ENCODE measurements at regions not wholly inside any gene's neighbourhood (a gene's known extent, or its start where the extent isn't known, plus 50 kb on each side); places are given as distances from the start of the nearest gene placed in this dataset.

GRCh38 chr16:80202831-80203413 is 337.9 kb upstream of the DYNLRB2 start:
- TF ChIP-seq, protein P1, sequence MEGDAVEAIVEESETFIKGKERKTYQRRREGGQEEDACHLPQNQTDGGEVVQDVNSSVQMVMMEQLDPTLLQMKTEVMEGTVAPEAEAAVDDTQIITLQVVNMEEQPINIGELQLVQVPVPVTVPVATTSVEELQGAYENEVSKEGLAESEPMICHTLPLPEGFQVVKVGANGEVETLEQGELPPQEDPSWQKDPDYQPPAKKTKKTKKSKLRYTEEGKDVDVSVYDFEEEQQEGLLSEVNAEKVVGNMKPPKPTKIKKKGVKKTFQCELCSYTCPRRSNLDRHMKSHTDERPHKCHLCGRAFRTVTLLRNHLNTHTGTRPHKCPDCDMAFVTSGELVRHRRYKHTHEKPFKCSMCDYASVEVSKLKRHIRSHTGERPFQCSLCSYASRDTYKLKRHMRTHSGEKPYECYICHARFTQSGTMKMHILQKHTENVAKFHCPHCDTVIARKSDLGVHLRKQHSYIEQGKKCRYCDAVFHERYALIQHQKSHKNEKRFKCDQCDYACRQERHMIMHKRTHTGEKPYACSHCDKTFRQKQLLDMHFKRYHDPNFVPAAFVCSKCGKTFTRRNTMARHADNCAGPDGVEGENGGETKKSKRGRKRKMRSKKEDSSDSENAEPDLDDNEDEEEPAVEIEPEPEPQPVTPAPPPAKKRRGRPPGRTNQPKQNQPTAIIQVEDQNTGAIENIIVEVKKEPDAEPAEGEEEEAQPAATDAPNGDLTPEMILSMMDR (IDR thresholded peaks at IDR 0.05) = no peak
- no peak for TF ChIP-seq POLR2A (IDR thresholded peaks at IDR 0.05)
- TF ChIP-seq POLR2AphosphoS5 (IDR thresholded peaks at IDR 0.05) = no peak
- TF ChIP-seq EP300 (IDR thresholded peaks at IDR 0.05) = no peak
- Histone ChIP-seq H3K27me3 (no peaks in the 10 kb centered on the region), H3K27ac (no peak overlapping the region), H3K9me3 (no peaks in the 10 kb centered on the region), H3K36me3 (no peaks in the 10 kb centered on the region), H3K4me3 (no peak overlapping the region), H3K4me1 (no peaks in the 10 kb centered on the region)
- no peak for DNase-seq
- WGBS, 2 donors = 81 to 86% methylated on average over 4 of the region's 4 CpGs
- intact Hi-C loops (cut with DNase I) = no loop called here

DNA sequence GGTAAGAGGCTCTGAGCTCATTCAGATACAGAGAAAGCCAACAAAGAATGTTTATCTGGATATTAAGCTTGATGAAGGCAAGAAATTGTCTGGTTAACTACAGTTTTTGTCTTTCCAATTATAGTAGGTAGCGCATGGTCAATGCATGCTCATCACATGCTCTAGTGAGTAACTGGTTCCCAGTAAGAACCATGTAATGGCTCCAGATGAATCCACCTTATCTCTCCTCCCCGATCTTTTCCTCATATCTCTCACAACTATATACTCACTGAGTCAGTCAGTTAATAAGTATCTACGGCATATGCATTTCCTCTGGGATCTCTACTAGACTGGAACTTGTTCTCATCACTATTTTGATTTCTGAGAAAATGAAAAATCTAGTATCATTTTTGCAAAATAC is 340.7 kb upstream of the DYNLRB2 start:
- intact Hi-C loops (cut with DNase I) = no loop called here
- Histone ChIP-seq H3K36me3 (no peaks in the 10 kb centered on the region), H3K4me1 (peaks cover 0 to 3% (median 0%) of the 10 kb centered on the region in 4 donors), H3K27me3 (no peaks in the 10 kb centered on the region), H3K4me3 (no peak overlapping the region), H3K27ac (no peak overlapping the region), H3K9me3 (no peaks in the 10 kb centered on the region)
- whole genome bisulfite sequencing, 2 donors = 84 to 85% methylated on average over 3 of the region's 3 CpGs
- no peak for DNase-seq
- TF ChIP-seq, protein P1 (IDR thresholded peaks at IDR 0.05) = no peak
- TF ChIP-seq POLR2A (IDR thresholded peaks at IDR 0.05) (no peak), EP300 (IDR thresholded peaks at IDR 0.05) (no peak), POLR2AphosphoS5 (IDR thresholded peaks at IDR 0.05) (no peak)

- Histone ChIP-seq H3K27ac (no peak overlapping the region), H3K27me3 (no peaks in the 10 kb centered on the region), H3K4me3 (no peak overlapping the region), H3K36me3 (no peaks in the 10 kb centered on the region), H3K9me3 (no peaks in the 10 kb centered on the region), H3K4me1 (peaks cover 0 to 3% (median 0%) of the 10 kb centered on the region in 4 donors)
- 89 to 93% methylated on average over 3 of the region's 3 CpGs for WGBS, 2 donors
- intact Hi-C loops (cut with DNase I) = no loop called here
- TF ChIP-seq POLR2A (IDR thresholded peaks at IDR 0.05) = no peak
- TF ChIP-seq EP300 (IDR thresholded peaks at IDR 0.05) = no peak
- TF ChIP-seq POLR2AphosphoS5 (IDR thresholded peaks at IDR 0.05) = no peak
- no peak for DNase-seq
Measured at GRCh38 chr16:80199614-80200013, 341.2 kb upstream of the DYNLRB2 start.

GRCh38 chr16:80198311-80199299 is 342.2 kb upstream of the DYNLRB2 start:
- intact Hi-C loops (cut with DNase I) = no loop called here
- no peak for DNase-seq
- TF ChIP-seq POLR2A (IDR thresholded peaks at IDR 0.05) (no peak), EP300 (IDR thresholded peaks at IDR 0.05) (no peak), POLR2AphosphoS5 (IDR thresholded peaks at IDR 0.05) (no peak)
- TF ChIP-seq, protein P1 (IDR thresholded peaks at IDR 0.05) = no peak
- H3K36me3 ChIP-seq = no peaks in the 10 kb centered on the region
- no peak overlapping the region for H3K27ac ChIP-seq
- H3K4me1 ChIP-seq = peaks cover 0 to 3% (median 0%) of the 10 kb centered on the region in 4 donors
- 29 to 61% methylated on average over 7 of the region's 7 CpGs for WGBS, 2 donors
- H3K4me3 ChIP-seq = no peak overlapping the region
- H3K27me3 ChIP-seq = no peaks in the 10 kb centered on the region
- no peaks in the 10 kb centered on the region for H3K9me3 ChIP-seq

- WGBS, 2 donors = 22 to 52% methylated on average over 4 of the region's 4 CpGs
- intact Hi-C loops (cut with DNase I) = no loop called here
- Histone ChIP-seq H3K36me3 (no peaks in the 10 kb centered on the region), H3K27ac (no peak overlapping the region), H3K9me3 (no peaks in the 10 kb centered on the region), H3K27me3 (no peaks in the 10 kb centered on the region), H3K4me1 (peaks cover 0 to 3% (median 0%) of the 10 kb centered on the region in 4 donors), H3K4me3 (no peak overlapping the region)
- TF ChIP-seq EP300 (IDR thresholded peaks at IDR 0.05) (no peak), POLR2AphosphoS5 (IDR thresholded peaks at IDR 0.05) (no peak), POLR2A (IDR thresholded peaks at IDR 0.05) (no peak)
- TF ChIP-seq, protein P1 (IDR thresholded peaks at IDR 0.05) = no peak
- no peak for DNase-seq
Measured at GRCh38 chr16:80197741-80198201, 343.0 kb upstream of the DYNLRB2 start.
